ENCODE measurements at regions not wholly inside any gene's neighbourhood (a gene's known extent, or its start where the extent isn't known, plus 50 kb on each side); places are given as distances from the start of the nearest gene placed in this dataset.
"Not testable (repeated sequence)": the region's sequence is repeated elsewhere in the genome, so short reads cannot be mapped to it uniquely, and the experiment has no call there.

- not testable (repeated sequence) for H3K27ac Mint-ChIP-seq (ENCODE audit: unreplicated experiment); H3K4me1 Mint-ChIP-seq (ENCODE audit: low read depth); DNase-seq (ENCODE audit: low spot score); H3K9me3 Mint-ChIP-seq (ENCODE audit: low read depth); H3K36me3 Mint-ChIP-seq (ENCODE audit: low read depth); H3K4me3 Mint-ChIP-seq (ENCODE audit: unreplicated experiment)
- peaks cover 18% of the 10 kb centered on the region for H3K27me3 Mint-ChIP-seq (ENCODE audit: low read depth)
These were observed 110.6 kb downstream of the RPIA start for GRCh38 chr2:88802026-88802425.

GRCh38 chr2:88807237-88807962, 115.9 kb downstream of the RPIA start:
- Mint-ChIP-seq H3K4me1 (ENCODE audit: low read depth) (no peaks in the 10 kb centered on the region), H3K27me3 (ENCODE audit: low read depth) (peaks cover 15% of the 10 kb centered on the region), H3K27ac (ENCODE audit: unreplicated experiment) (no peak overlapping the region), H3K4me3 (ENCODE audit: unreplicated experiment) (no peak overlapping the region), H3K36me3 (ENCODE audit: low read depth) (no peaks in the 10 kb centered on the region), H3K9me3 (ENCODE audit: low read depth) (no peaks in the 10 kb centered on the region)
- DNase-seq (ENCODE audit: low spot score) = no peak
- TF ChIP-seq CTCF (IDR thresholded peaks at IDR 0.05) = no peak

- no peak overlapping the region for H3K27ac Mint-ChIP-seq (ENCODE audit: unreplicated experiment)
- TF ChIP-seq CTCF (IDR thresholded peaks at IDR 0.05) = no peak
These were observed 116.6 kb downstream of the RPIA start for GRCh38 chr2:88808083-88808482.

GRCh38 chr2:88808652-88809051, 117.2 kb downstream of the RPIA start:
- no peak for DNase-seq (ENCODE audit: low spot score)
- Mint-ChIP-seq H3K4me3 (ENCODE audit: unreplicated experiment) (no peak overlapping the region), H3K36me3 (ENCODE audit: low read depth) (no peaks in the 10 kb centered on the region), H3K9me3 (ENCODE audit: low read depth) (no peaks in the 10 kb centered on the region), H3K27me3 (ENCODE audit: low read depth) (peaks cover 15% of the 10 kb centered on the region), H3K4me1 (ENCODE audit: low read depth) (no peaks in the 10 kb centered on the region), H3K27ac (ENCODE audit: unreplicated experiment) (no peak overlapping the region)
- no peak for TF ChIP-seq CTCF (IDR thresholded peaks at IDR 0.05)

More at GRCh38 chr2:88808083-88808482, 116.6 kb downstream of the RPIA start:
- H3K4me3 Mint-ChIP-seq (ENCODE audit: unreplicated experiment) = no peak overlapping the region
- H3K27me3 Mint-ChIP-seq (ENCODE audit: low read depth) = peaks cover 15% of the 10 kb centered on the region
- H3K4me1 Mint-ChIP-seq (ENCODE audit: low read depth) = no peaks in the 10 kb centered on the region
- H3K36me3 Mint-ChIP-seq (ENCODE audit: low read depth) = no peaks in the 10 kb centered on the region
- DNase-seq (ENCODE audit: low spot score) = no peak
- no peaks in the 10 kb centered on the region for H3K9me3 Mint-ChIP-seq (ENCODE audit: low read depth)

- Mint-ChIP-seq H3K27ac (ENCODE audit: unreplicated experiment) (no peak overlapping the region), H3K27me3 (ENCODE audit: low read depth) (peaks cover 14% of the 10 kb centered on the region), H3K9me3 (ENCODE audit: low read depth) (no peaks in the 10 kb centered on the region), H3K4me1 (ENCODE audit: low read depth) (no peaks in the 10 kb centered on the region), H3K36me3 (ENCODE audit: low read depth) (no peaks in the 10 kb centered on the region), H3K4me3 (ENCODE audit: unreplicated experiment) (no peak overlapping the region)
- no peak for DNase-seq (ENCODE audit: low spot score)
- no peak for TF ChIP-seq CTCF (IDR thresholded peaks at IDR 0.05)
These were observed 117.7 kb downstream of the RPIA start for GRCh38 chr2:88809216-88809615.

GRCh38 chr2:88810017-88810416, 118.5 kb downstream of the RPIA start:
- Mint-ChIP-seq H3K4me1 (ENCODE audit: low read depth) (no peaks in the 10 kb centered on the region), H3K4me3 (ENCODE audit: unreplicated experiment) (no peak overlapping the region), H3K36me3 (ENCODE audit: low read depth) (no peaks in the 10 kb centered on the region), H3K27me3 (ENCODE audit: low read depth) (peaks cover 14% of the 10 kb centered on the region), H3K9me3 (ENCODE audit: low read depth) (no peaks in the 10 kb centered on the region), H3K27ac (ENCODE audit: unreplicated experiment) (no peak overlapping the region)
- no peak for DNase-seq (ENCODE audit: low spot score)
- TF ChIP-seq CTCF (IDR thresholded peaks at IDR 0.05) = no peak
